Fibroblast of skin of left quadriceps (primary cell): ENCODE measurements at regions not wholly inside any gene's neighbourhood (a gene's known extent, or its start where the extent isn't known, plus 50 kb on each side); places are given as distances from the start of the nearest gene placed in this dataset.
A peak's percentile ranks its signal among the peaks of the same experiment; 100 is the strongest.
"Not testable (repeated sequence)": the region's sequence is repeated elsewhere in the genome, so short reads cannot be mapped to it uniquely, and the experiment has no call there.

ENCODE experiments used
- DNase-seq, 2 experiments: peaks; one replicate each; pipeline ENCODE4 v3.0.0-alpha.2; 2013; ENCODE audit warnings: low read depth in 2 of 2

DNA sequence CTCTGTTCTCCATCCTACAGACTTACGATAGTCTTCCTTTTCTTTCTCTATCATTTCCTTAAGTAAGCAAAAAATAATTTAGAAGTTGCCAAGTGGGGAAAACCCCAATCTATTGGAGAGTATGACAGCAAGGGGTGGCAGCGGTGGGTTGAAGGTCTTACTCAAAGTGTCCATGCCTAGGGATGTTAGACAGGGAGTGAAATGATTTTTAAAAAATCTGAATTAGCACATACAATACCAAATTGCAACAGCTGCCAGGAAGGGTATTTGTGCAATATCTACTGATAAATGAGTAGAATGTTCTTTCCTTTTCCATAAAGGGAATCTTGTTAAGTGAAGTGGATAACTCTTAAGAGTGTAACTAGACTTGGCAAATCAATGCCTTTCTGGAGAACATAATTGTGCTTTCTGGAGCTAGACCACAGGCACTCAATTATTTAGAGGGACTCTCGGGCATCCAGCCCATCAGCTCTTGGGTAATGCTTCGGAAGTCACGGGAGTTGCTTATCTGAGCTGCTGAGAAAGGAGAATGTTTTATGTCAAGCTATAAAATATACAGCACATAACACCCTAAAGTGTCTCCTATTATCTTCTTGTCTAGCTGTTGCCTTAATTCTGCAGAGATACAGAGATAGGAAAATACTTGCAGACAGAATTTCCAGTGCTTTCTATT, 151.5 kb downstream of the KCNJ2 start:
- DNase-seq, result no peak

DNA sequence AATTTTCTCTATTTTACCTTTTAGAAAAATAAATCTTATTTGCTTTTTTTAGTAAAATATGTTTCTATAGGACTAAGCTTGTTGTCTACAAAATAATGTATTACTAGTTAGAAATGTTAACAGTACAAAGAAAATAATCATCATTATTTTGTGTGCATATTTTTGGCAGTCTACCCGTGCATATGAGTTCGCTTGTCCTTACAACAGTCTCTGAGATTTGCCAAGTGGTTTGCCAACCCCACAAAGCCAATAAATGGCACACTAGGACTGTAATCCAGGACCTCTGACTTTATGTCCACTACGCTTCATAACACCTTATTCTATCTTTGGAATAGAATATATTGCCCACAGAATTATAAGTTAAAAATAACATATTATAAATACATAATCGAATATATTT, 152.0 kb downstream of the KCNJ2 start:
- no peak for DNase-seq

DNA sequence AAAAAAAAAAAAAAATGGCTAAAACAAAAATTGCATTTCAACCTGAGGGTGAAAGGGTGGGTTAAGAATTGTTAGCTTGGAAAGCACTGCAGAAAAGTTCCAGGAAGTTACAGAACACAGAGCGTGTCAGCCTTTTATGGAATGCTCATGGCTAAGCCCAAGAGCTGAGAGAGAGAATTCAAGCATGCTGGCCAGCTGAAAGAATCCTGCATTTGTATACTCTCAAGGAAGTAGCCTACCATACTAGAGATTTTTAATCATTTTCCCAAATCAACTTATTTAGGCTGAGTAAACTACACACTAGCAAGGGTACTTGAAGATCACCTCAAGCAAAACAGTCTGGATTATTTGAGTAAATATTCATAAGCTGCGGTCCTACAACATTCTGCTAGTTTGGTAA, 153.9 kb downstream of the KCNJ2 start:
- no peak for DNase-seq

DNA sequence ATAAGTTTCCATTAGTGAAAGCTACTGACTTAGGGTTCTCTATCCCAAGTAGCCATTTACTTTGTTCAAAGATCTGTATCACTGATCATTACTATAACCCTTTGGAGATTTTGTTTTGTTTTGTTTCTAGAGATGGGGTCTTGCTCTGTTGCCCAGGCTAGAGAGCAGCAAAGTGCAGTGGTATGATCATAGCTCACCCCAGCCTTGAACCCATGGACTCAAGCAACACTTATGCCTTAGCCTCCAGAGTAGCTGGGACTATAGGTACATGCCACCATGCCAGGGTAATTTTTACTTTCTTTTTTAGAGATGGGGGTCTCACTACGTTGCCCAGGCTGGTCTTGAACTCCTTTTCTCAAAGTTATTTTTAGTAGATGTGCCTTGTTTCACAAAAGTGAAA, 154.7 kb downstream of the KCNJ2 start:
- DNase-seq, result no peak

DNA sequence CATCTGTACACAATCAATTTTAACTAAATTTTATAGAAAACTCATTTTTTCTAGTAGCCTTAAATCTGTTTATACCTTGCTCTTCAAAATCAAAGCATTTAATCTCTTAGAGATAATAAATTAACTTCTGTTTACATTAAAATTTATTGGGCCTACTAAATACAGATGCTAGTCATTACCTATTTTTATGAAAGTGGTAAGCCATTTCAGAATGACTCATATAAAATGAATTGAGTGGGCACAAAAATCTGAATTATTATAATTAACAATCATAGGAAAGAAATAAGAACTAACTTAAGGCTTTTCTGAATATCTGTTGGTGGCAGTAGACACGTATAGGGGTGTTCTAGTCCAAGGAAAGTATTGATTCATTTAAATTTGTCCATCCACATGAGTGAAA, 157.9 kb downstream of the KCNJ2 start:
- DNase-seq, result no peak

DNA sequence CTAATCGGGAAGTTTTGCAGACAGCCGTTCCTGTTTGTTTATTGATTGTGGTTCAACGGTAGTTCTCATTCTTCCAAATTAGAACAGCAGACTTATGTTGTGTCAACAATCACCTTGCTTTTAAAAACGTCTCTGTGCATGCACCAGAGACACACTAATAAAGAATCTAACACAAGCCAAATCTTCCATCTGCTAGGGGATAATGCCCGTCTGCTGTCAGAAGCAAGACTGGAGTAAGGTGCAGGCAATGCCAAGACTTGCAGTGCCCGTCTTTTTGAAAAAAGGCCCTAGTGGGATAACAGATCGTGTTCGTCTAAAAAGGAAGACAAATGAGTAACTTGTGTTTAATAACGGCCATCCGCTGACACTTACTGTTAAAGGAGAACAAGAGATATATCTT, 158.4 kb downstream of the KCNJ2 start:
- no peak for DNase-seq

DNA sequence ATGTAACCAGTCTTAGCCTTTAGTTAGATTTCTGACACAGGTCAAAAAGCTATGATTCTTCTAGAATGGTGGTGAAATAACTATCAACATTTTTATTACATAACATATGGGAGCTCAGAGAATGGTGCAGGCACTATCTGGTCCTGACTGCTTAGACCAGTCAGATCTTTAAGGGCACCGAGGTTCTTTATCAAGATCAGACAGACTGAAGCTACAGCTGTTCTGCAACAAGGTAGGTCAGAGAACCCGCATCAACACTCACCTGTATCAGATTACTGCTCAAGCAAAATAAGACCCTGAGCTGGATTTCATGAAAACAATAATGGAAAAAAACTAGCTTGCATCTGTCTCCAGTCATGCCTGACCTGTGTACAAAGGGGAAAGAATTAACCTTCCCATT, 160.4 kb downstream of the KCNJ2 start:
- no peak for DNase-seq

DNA sequence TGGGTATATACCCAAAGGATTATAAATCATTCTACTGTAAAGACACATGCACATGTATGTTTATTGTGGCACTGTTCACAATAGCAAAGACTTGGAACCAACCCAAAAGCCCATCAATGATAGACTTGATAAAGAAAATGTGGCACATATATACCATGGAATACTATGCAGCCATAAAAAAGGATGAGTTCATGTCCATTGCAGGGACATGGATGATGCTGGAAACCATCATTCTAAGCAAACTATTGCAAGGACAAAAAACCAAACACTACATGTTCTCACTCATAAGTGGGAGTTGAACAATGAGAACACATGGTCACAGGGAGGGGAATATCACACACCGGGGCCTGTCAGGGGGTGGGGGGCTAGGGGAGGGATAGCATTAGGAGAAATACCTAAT, 161.7 kb downstream of the KCNJ2 start:
- DNase-seq, result not testable (repeated sequence)

DNA sequence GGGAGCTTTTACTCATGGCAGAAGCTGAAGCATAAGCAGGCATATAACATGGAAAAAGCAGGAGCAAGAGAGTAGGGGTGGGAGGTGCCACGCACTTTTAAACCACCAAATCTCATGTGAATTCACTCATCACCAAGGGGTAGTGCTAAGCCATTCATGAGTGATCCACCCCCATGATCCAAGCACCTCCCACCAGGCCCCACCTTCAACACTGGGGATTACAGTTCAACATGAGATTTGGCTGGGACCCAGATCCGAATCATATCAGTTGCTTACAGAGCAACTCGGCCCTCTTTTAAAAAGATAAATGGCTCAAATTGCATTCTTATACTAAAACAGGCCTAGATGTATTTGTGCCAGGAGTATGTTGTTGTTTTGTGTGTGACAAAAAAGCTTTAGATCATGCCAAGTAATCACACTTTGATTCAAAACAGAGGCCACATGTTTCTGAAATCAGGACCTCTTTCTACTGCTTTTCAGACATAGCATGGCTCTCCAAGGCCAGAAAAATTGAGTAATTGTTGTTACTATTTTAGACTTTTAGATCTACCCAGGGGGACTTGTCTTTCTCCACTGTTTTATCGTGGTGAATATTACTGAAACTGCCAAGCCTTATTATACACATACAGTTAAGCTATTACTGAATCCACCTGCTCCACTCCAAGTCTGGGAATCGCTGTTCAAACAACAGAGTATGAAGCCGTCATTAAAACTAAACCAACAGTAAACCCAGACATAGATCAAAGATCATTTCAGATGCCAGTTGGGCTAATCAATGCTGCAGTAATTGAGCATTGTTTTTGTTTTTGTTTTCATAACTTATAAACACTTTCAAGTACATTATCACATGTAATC, 163.3 kb downstream of the KCNJ2 start:
- no peak for DNase-seq

GRCh38 chr17:70336411-70336810, 167.1 kb downstream of the KCNJ2 start:
- no peak for DNase-seq

DNA sequence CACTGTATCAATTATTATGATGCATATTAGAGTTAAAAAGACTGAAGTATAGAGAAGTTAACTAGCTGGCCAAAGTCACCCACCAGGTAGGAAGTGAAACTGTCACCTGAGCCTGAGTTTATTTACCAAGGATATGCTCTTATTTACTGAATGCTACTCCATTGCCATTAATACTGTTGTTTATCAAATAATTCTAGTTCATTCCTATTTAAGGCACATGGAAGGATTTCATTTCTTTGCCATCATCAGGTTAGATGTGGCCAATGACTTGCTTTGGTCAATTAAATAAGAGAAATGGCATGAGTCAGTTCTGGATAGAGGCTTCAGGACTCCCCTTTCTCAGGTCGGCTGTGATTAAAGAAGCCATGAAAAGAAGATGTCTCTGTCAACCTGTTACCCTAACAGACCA, 169.6 kb downstream of the KCNJ2 start:
- DNase-seq, result no peak

DNA sequence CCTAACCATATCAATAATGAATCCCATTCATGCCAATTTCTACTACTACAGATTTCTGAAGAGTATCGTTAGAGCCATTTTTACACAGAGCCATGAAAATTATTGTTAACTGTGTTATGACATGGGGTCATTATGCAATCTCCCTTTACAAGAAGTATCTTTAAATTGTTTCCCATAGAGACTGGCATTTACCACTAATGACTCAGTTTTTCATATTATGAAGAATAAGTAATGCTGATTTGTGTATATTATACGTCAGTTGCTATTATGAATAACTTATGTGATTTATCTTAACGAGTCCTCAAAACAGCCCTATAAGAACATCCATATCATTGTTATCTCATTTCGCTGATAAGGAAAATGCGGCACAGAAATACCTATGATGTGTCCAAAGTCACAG, 173.8 kb downstream of the KCNJ2 start:
- DNase-seq, result no peak

DNA sequence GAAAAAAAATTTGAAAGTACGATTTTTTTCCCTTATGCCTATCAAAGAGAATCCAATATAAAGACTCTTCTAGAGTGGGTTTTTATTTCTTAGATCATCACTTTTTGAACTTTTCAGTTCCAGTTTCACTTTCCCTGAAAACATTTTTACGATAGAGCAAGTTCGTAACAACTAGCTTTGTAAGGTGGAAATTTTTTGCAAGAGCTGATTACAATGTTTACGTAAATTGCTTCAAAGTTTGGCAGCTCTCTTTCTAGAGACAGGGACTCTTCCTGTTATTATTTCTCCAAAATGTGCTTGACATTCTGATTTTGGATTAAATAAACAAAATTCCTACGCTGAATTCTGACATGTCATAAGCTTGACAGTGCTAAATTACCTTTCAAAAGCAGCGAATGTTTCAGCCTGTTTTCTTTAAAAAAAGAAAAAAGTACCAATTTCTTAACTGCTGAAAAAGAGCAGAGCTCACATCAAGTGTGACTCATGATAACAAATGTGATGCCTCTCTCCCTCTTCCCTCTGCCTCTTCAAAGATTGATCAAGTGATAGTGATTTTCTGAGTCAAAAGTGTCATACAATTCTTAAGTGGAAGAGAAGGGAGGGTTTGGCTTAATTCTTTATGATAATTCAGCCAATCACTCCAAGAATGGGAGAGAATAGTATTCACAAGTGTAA, 175.2 kb downstream of the KCNJ2 start:
- DNase-seq, result no peak

DNA sequence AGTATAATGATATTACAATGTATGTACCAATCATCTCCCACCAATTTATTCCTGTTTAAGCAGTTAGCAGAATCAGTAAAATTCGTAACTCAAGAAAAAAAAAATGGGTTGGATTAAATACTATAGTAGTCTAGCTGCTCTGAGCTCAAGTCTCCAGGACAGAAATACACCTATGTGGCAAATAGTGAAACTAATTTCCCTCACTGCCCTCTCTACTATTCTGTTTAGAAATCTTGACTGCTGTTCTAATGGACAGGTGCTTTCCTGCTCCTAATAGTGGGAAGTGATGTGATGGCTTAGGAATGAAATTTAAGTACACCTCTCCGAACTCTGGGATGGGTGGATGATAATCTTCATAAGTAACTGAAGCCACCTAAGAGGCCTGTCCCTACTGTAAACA, 175.7 kb downstream of the KCNJ2 start:
- no peak for DNase-seq

DNA sequence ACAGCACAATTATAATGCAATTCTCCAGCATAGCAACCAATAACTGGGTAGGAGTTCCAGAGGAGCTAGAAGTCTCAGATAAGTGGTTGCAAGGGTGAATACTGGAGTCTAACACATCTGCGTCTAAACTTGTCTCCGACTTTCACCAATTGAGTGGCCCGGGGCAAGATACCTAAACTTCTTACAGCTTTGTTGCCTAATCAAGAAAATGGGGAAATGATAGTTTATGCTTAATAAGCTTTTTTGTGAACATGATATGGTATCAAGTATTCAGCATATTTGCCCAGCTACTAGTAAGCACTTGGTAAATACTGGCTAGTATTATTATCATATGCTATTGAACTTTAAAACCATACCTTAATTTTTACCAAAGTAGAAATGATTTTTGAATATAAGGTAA, 183.5 kb downstream of the KCNJ2 start:
- DNase-seq, result no peak

- no peak for DNase-seq
These were observed 184.2 kb downstream of the KCNJ2 start for GRCh38 chr17:70353408-70354092.

DNA sequence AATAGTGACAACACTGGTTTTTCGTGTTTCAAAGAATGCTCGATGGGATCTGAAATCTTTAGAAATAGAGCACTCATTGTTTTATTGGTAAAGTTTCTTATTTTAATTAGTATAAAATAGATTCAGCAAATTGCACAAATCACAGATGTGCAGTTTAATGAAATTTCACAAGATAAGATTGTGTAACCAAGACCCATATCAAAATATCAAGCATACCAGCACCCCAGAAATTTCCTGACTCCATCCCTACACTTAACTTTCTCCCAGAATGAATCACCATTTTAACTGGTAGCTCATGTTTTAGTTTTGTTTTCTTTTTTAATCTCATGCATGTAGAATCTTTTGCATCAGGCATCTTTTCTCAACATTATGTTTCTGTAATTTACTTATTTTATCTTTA, 185.9 kb downstream of the KCNJ2 start:
- DNase-seq, result no peak

- no peak for DNase-seq
These were observed 187.9 kb downstream of the KCNJ2 start for GRCh38 chr17:70357190-70357589.

DNA sequence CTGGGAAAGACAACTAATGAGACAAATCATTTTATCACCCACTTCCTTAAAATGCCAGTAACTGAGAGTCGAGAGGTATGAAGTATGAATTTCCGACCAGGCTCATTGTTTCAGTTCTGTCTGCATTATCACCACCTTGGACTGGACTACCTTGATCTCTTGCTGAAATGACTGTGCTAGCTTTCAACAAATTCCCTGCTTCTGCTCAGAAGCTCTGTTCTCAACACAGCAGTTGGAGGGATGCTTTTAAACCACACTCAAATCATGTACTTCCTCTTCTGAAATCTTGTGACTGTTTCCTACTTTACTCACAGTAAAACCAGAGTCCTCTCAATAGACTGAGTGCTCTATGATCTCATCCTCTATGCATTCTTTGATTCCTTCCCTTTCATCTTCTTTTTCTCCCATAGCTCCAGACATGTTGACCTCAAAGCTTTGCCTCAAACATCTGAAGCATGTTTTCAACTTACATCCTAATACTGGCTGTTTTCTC, 195.8 kb downstream of the KCNJ2 start:
- DNase-seq, result peak; percentile 39 to 40

DNA sequence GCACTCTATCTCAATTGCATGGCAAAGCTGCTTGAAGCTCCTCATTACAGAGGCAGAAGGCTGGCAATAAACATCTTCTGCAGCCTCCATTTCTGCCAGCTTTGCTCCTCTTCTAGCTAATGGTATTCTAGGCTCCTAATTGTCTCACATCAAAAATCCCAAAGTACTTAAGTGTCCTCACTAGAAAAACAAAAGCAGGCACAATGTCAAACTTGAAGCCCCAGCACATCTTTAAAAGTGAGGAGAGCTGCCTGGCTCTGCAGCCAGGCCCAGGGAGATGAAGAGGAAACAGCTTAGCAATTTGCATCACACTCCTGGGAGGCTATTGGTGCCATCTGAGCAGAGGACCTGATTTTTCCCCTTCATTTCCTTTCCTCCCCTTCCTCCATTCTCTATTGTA, 197.1 kb downstream of the KCNJ2 start:
- no peak for DNase-seq

- DNase-seq, result no peak
These were observed 198.7 kb downstream of the KCNJ2 start for GRCh38 chr17:70368011-70368410.

- no peak for DNase-seq
These were observed 200.1 kb downstream of the KCNJ2 start for GRCh38 chr17:70369391-70369790.
